H9 (cell line): ENCODE measurements at regions not wholly inside any gene's neighbourhood (a gene's known extent, or its start where the extent isn't known, plus 50 kb on each side); places are given as distances from the start of the nearest gene placed in this dataset.

ENCODE experiments used
- DNase-seq: peaks from one replicate; pipeline ENCODE4 v3.0.0-alpha.2; 2017
- H2AFZ ChIP-seq: one replicate; pipeline ENCODE4 v1.6.1; 2013; ENCODE audit warnings: mild to moderate bottlenecking, low read length, control low read depth, moderate library complexity
- H2AK5ac ChIP-seq: 2 replicates; pipeline ENCODE4 v1.6.1; 2013; ENCODE audit warnings: low read length, control low read depth, mixed read lengths; ENCODE audit not compliant: insufficient read length
- H2BK120ac ChIP-seq: one replicate; pipeline ENCODE4 v1.6.1; 2013; ENCODE audit warnings: low read depth, mild to moderate bottlenecking, low read length, control low read depth, inconsistent platforms; ENCODE audit not compliant: poor library complexity, severe bottlenecking
- H2BK12ac ChIP-seq: 2 replicates; pipeline ENCODE4 v1.6.1; 2013; ENCODE audit warnings: low read length, control low read depth, mixed read lengths, low read depth; ENCODE audit not compliant: insufficient read length
- H2BK15ac ChIP-seq: 2 replicates; pipeline ENCODE4 v1.6.1; 2013; ENCODE audit warnings: low read depth, low read length, control low read depth
- H2BK20ac ChIP-seq: one replicate; pipeline ENCODE4 v1.6.1; 2013; ENCODE audit warnings: low read depth, mild to moderate bottlenecking, low read length, control low read depth, inconsistent platforms; ENCODE audit not compliant: poor library complexity, severe bottlenecking
- H2BK5ac ChIP-seq: 2 replicates; pipeline ENCODE4 v1.6.1; 2013; ENCODE audit warnings: low read length, control low read depth, mixed read lengths; ENCODE audit not compliant: insufficient read length
- H3K14ac ChIP-seq: 2 replicates; pipeline ENCODE4 v1.6.1; 2013; ENCODE audit warnings: low read length, control low read depth; ENCODE audit not compliant: insufficient read depth
- H3K18ac ChIP-seq: 2 replicates; pipeline ENCODE4 v1.6.1; 2013; ENCODE audit warnings: low read depth, mild to moderate bottlenecking, mixed read lengths, low read length, control low read depth; ENCODE audit not compliant: insufficient read length
- H3K23ac ChIP-seq: 2 replicates; pipeline ENCODE4 v1.6.1; 2013; ENCODE audit warnings: low read length, control low read depth, mixed read lengths, low read depth; ENCODE audit not compliant: insufficient read length
- H3K23me2 ChIP-seq: 2 replicates; pipeline ENCODE4 v1.6.1; 2013; ENCODE audit warnings: low read depth, mild to moderate bottlenecking, mixed read lengths, low read length, control low read depth; ENCODE audit not compliant: insufficient read length, poor library complexity, severe bottlenecking
- H3K27ac ChIP-seq: 2 replicates; pipeline ENCODE4 v1.5.1; 2013; ENCODE audit warnings: low read length, control low read depth, mixed read lengths, low read depth; ENCODE audit not compliant: insufficient read length
- H3K27me3 ChIP-seq: 2 replicates; pipeline ENCODE4 v1.6.1; 2013; ENCODE audit warnings: low read length, control low read depth, inconsistent platforms; ENCODE audit not compliant: insufficient read depth
- H3K4ac ChIP-seq: 2 replicates; pipeline ENCODE4 v1.6.1; 2013; ENCODE audit warnings: low read depth, mild to moderate bottlenecking, control low read depth, inconsistent platforms, low read length, moderate library complexity
- H3K4me1 ChIP-seq: 2 replicates; pipeline ENCODE4 v1.6.1; 2013; ENCODE audit warnings: low read length, control low read depth, inconsistent platforms; ENCODE audit not compliant: insufficient read depth
- H3K4me2 ChIP-seq: 2 replicates; pipeline ENCODE4 v1.6.1; 2013; ENCODE audit warnings: low read length, control low read depth, mixed read lengths; ENCODE audit not compliant: insufficient read length, insufficient read depth
- H3K56ac ChIP-seq: 2 replicates; pipeline ENCODE4 v1.6.1; 2013; ENCODE audit warnings: low read depth, mild to moderate bottlenecking, mixed read lengths, low read length, control low read depth; ENCODE audit not compliant: insufficient read length
- H3K79me1 ChIP-seq: 2 replicates; pipeline ENCODE4 v1.6.1; 2013; ENCODE audit warnings: low read depth, mild to moderate bottlenecking, moderate library complexity, low read length, control low read depth, inconsistent platforms; ENCODE audit not compliant: insufficient read depth, poor library complexity, severe bottlenecking
- H3K79me2 ChIP-seq: 2 replicates; pipeline ENCODE4 v1.6.1; 2013; ENCODE audit warnings: low read length, control low read depth, inconsistent platforms; ENCODE audit not compliant: insufficient read depth
- H3K9ac ChIP-seq: 2 replicates; pipeline ENCODE4 v1.6.1; 2013; ENCODE audit warnings: low read length, control low read depth, mixed read lengths; ENCODE audit not compliant: insufficient read length; ENCODE audit errors: extremely low read depth
- H3K9me3 ChIP-seq: one replicate; pipeline ENCODE4 v1.6.1; 2013; ENCODE audit warnings: low read depth, low read length, inconsistent platforms; ENCODE audit not compliant: control insufficient read depth
- H3T11ph ChIP-seq: one replicate; pipeline ENCODE4 v1.6.1; 2013; ENCODE audit warnings: mild to moderate bottlenecking, low read length, control low read depth, inconsistent platforms
- H4K20me1 ChIP-seq: one replicate; pipeline ENCODE4 v1.6.1; 2013; ENCODE audit not compliant: control insufficient read depth, insufficient read length, insufficient read depth
- H4K5ac ChIP-seq: 2 replicates; pipeline ENCODE4 v1.6.1; 2013; ENCODE audit warnings: low read depth, mild to moderate bottlenecking, mixed read lengths, low read length, control low read depth; ENCODE audit not compliant: insufficient read length
- H4K8ac ChIP-seq: replicated peaks from 2 replicates; pipeline ENCODE4 v1.6.1; 2013; ENCODE audit warnings: low read length, control low read depth, mixed read lengths, low read depth; ENCODE audit not compliant: insufficient read length
- H4K91ac ChIP-seq: 2 replicates; pipeline ENCODE4 v1.6.1; 2013; ENCODE audit warnings: low read depth, mild to moderate bottlenecking, moderate library complexity, mixed read lengths, low read length, control low read depth; ENCODE audit not compliant: insufficient read length
- H3K27ac Mint-ChIP-seq, 3 experiments: 2 replicates in 2 of 3; 3 replicates in 1 of 3; pipeline ENCODE4 v1.8.0; 2020 to 2021; ENCODE audit warnings: mixed read lengths in 3 of 3, mild to moderate bottlenecking in 1 of 3, moderate library complexity in 1 of 3
- H3K27me3 Mint-ChIP-seq: 2 replicates; pipeline ENCODE4 v1.8.0; 2021; ENCODE audit warnings: low read depth, mild to moderate bottlenecking, moderate library complexity, mixed read lengths
- H3K36me3 Mint-ChIP-seq, 3 experiments: 2 replicates in 2 of 3; 3 replicates in 1 of 3; pipeline ENCODE4 v1.8.0; 2020 to 2021; ENCODE audit warnings: low read depth in 3 of 3, mixed read lengths in 3 of 3; ENCODE audit not compliant: insufficient read depth in 1 of 3
- H3K4me1 Mint-ChIP-seq, 2 experiments: 2 replicates each; pipeline ENCODE4 v1.8.0; 2020; ENCODE audit warnings: mixed read lengths in 2 of 2
- H3K4me3 Mint-ChIP-seq, 2 experiments: 2 replicates in 1 of 2; 3 replicates in 1 of 2; pipeline ENCODE4 v1.8.0; 2020 to 2021; ENCODE audit warnings: mild to moderate bottlenecking in 2 of 2, mixed read lengths in 2 of 2, moderate library complexity in 1 of 2
- H3K9me3 Mint-ChIP-seq, 2 experiments: 2 replicates in 1 of 2; 3 replicates in 1 of 2; pipeline ENCODE4 v1.8.0; 2020; ENCODE audit warnings: mild to moderate bottlenecking in 2 of 2, mixed read lengths in 2 of 2, moderate library complexity in 1 of 2
- WGBS: extraction: QIAGEN DNeasy Blood & Tissue Kit; methylation state at CpG from one replicate; pipeline ENCODE4 v1.1.7; 2013; ENCODE audit warnings: missing lambda C conversion rate, low lambda C conversion rate, mixed read lengths; ENCODE audit not compliant: insufficient read length; ENCODE audit errors: extremely low coverage; 5-methylcytosine and 5-hydroxymethylcytosine counted together
- TF ChIP-seq, protein P1 (sequence below): fragments of 200-600 bp; sonication (generic); conservative IDR thresholded peaks from 3 replicates; pipeline ENCODE4 v1.8.0; 2021; ENCODE audit warnings: antibody characterized with exemption, mild to moderate bottlenecking

DNA sequence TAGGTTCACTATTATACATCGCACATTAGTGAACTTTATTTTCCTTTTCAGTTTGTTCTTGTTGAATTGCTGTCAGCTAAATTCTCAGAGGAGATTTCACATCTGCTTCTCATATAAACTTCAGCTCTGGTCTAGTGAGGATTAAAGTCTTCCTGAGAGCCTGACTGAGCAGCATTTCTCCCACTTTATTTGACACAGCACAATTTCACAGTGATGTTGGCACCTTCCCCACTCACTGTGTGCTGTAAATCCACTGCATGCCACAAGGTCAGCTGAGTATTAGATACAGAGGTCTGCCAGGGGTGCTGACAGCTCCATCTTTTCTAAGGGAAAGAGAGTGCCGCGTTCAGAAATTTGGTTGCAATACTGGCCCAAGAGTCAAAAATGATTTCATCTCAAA lies 567.4 kb downstream of the PRR16 start:
- Mint-ChIP-seq H3K4me1 (peaks cover 6 to 10% of the 10 kb centered on the region in 2 experiments), H3K27ac (no peak overlapping the region), H3K27me3 (no peaks in the 10 kb centered on the region), H3K36me3 (no peaks in the 10 kb centered on the region), H3K9me3 (no peaks in the 10 kb centered on the region), H3K4me3 (no peak overlapping the region)
- TF ChIP-seq, protein P1, sequence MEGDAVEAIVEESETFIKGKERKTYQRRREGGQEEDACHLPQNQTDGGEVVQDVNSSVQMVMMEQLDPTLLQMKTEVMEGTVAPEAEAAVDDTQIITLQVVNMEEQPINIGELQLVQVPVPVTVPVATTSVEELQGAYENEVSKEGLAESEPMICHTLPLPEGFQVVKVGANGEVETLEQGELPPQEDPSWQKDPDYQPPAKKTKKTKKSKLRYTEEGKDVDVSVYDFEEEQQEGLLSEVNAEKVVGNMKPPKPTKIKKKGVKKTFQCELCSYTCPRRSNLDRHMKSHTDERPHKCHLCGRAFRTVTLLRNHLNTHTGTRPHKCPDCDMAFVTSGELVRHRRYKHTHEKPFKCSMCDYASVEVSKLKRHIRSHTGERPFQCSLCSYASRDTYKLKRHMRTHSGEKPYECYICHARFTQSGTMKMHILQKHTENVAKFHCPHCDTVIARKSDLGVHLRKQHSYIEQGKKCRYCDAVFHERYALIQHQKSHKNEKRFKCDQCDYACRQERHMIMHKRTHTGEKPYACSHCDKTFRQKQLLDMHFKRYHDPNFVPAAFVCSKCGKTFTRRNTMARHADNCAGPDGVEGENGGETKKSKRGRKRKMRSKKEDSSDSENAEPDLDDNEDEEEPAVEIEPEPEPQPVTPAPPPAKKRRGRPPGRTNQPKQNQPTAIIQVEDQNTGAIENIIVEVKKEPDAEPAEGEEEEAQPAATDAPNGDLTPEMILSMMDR, result no peak
- H4K8ac ChIP-seq, result no peak overlapping the region
- H3K27ac ChIP-seq, result no peak overlapping the region
- no peak overlapping the region for H3K23ac ChIP-seq
- H3T11ph ChIP-seq, result no peak overlapping the region
- H3K4me2 ChIP-seq, result no peak overlapping the region
- H2AFZ ChIP-seq, result no peak overlapping the region
- H2AK5ac ChIP-seq, result no peak overlapping the region
- no peak for DNase-seq
- H3K18ac ChIP-seq, result no peak overlapping the region
- H3K4me1 ChIP-seq, result no peaks in the 10 kb centered on the region
- no peak overlapping the region for H3K56ac ChIP-seq
- H3K4ac ChIP-seq, result no peak overlapping the region
- no peak overlapping the region for H3K9ac ChIP-seq
- no peak overlapping the region for H2BK12ac ChIP-seq
- H3K14ac ChIP-seq, result no peak overlapping the region; the same call in 1 of the 2 replicates
- H3K9me3 ChIP-seq, result no peaks in the 10 kb centered on the region
- peak overlapping the region; percentile 68; the same call in 1 of the 2 replicates for H2BK15ac ChIP-seq
- no peak overlapping the region for H4K5ac ChIP-seq
- no peak overlapping the region for H2BK20ac ChIP-seq
- no peak overlapping the region for H4K91ac ChIP-seq
- WGBS, result no CpG with 5 or more reads among the region's 3 CpGs
- H2BK5ac ChIP-seq, result no peak overlapping the region
- H3K27me3 ChIP-seq, result no peaks in the 10 kb centered on the region
- no peaks in the 10 kb centered on the region for H3K79me1 ChIP-seq
- H2BK120ac ChIP-seq, result no peak overlapping the region
- no peaks in the 10 kb centered on the region for H3K79me2 ChIP-seq
- H4K20me1 ChIP-seq, result no peaks in the 10 kb centered on the region
- H3K23me2 ChIP-seq, result no peaks in the 10 kb centered on the region
